ENCODE measurements at regions not wholly inside any gene's neighbourhood (a gene's known extent, or its start where the extent isn't known, plus 50 kb on each side); places are given as distances from the start of the nearest gene placed in this dataset.
A peak's percentile ranks its signal among the peaks of the same experiment; 100 is the strongest.
"Not testable (repeated sequence)": the region's sequence is repeated elsewhere in the genome, so short reads cannot be mapped to it uniquely, and the experiment has no call there.

DNA sequence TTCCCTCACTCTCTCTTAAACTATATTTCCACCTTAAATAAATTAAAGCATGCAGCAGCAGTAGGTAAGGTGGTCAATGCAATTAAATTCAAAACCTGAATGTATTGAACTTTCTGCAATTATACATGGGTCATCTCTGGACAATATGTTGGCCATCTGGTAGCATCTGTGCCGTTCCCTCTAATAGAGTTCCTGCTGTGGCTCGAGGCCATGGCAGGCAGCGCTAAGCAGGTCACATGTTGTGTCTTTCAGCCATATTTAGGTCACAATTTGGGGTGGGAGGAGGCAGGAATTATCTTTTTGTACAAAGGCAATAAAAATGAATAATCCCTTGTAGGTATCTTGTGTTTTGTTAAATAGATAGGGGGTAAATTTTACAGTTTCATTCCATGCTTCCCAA lies 676.2 kb downstream of the ZEB2 start:
- TF ChIP-seq, protein P1, sequence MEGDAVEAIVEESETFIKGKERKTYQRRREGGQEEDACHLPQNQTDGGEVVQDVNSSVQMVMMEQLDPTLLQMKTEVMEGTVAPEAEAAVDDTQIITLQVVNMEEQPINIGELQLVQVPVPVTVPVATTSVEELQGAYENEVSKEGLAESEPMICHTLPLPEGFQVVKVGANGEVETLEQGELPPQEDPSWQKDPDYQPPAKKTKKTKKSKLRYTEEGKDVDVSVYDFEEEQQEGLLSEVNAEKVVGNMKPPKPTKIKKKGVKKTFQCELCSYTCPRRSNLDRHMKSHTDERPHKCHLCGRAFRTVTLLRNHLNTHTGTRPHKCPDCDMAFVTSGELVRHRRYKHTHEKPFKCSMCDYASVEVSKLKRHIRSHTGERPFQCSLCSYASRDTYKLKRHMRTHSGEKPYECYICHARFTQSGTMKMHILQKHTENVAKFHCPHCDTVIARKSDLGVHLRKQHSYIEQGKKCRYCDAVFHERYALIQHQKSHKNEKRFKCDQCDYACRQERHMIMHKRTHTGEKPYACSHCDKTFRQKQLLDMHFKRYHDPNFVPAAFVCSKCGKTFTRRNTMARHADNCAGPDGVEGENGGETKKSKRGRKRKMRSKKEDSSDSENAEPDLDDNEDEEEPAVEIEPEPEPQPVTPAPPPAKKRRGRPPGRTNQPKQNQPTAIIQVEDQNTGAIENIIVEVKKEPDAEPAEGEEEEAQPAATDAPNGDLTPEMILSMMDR (conservative IDR thresholded peaks at IDR 0.05), result no peak
- no peak overlapping the region for H3K4me3 Mint-ChIP-seq

DNA sequence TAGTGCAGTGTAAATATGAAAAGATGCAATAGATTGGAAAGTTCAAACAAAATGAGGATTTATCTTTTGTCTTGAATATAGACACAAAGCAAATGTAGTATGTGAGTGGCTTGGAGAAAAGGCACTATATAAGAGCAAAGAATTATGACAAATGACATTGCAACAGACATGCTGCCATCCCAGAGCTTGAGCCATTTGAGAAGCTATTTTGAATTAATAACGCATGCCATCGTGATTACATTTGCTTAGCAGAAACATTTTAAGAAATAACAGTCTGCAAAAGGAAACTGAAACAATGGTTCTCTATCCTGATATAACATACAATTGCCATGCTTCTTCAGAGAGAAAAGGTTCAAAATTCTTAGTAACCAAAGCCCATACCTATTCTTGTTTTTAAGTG lies 677.1 kb downstream of the ZEB2 start:
- H3K4me1 Mint-ChIP-seq, result peaks cover 4% of the 10 kb centered on the region
- TF ChIP-seq, protein P1 (conservative IDR thresholded peaks at IDR 0.05), result no peak

More for the DNA sequence above, 676.2 kb downstream of the ZEB2 start:
- H3K27ac Mint-ChIP-seq (ENCODE audit: unreplicated experiment), result no peak overlapping the region
- H3K36me3 Mint-ChIP-seq (ENCODE audit: low read depth), result no peaks in the 10 kb centered on the region
- H3K27me3 Mint-ChIP-seq (ENCODE audit: low read depth), result no peaks in the 10 kb centered on the region
- H3K4me1 Mint-ChIP-seq, result peaks cover 4% of the 10 kb centered on the region
- DNase-seq (ENCODE audit: low read depth, low spot score), result no peak
- peaks cover 3% of the 10 kb centered on the region for H3K9me3 Mint-ChIP-seq

DNA sequence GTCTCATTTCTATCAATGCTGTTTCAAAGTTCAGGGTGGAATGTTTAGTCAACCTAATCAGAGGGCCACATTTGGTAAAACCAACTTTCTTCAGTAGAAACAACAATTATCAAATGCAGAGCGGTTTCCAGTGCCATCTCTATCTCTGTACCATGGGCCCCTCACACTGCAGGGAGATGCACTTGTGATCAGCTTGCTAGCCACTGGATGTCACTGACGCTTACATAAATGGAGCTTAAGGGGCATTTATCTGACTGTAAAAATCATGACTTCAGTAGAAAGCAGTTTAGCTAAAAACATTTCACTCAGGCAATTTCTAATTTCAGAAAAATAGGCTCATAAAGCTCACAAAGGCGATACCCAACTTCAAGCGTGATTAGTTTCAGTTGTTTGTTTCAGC lies 678.0 kb downstream of the ZEB2 start:
- Mint-ChIP-seq H3K4me1 (peaks cover 4% of the 10 kb centered on the region), H3K27ac (ENCODE audit: unreplicated experiment) (no peak overlapping the region), H3K36me3 (ENCODE audit: low read depth) (no peaks in the 10 kb centered on the region), H3K27me3 (ENCODE audit: low read depth) (no peaks in the 10 kb centered on the region), H3K9me3 (peaks cover 3% of the 10 kb centered on the region), H3K4me3 (no peak overlapping the region)
- no peak for DNase-seq (ENCODE audit: low read depth, low spot score)
- TF ChIP-seq, protein P1 (conservative IDR thresholded peaks at IDR 0.05), result peak; percentile 15

More for the DNA sequence above, 677.1 kb downstream of the ZEB2 start:
- Mint-ChIP-seq H3K36me3 (ENCODE audit: low read depth) (no peaks in the 10 kb centered on the region), H3K27me3 (ENCODE audit: low read depth) (no peaks in the 10 kb centered on the region), H3K27ac (ENCODE audit: unreplicated experiment) (no peak overlapping the region), H3K4me3 (no peak overlapping the region), H3K9me3 (peaks cover 3% of the 10 kb centered on the region)
- DNase-seq (ENCODE audit: low read depth, low spot score), result no peak

DNA sequence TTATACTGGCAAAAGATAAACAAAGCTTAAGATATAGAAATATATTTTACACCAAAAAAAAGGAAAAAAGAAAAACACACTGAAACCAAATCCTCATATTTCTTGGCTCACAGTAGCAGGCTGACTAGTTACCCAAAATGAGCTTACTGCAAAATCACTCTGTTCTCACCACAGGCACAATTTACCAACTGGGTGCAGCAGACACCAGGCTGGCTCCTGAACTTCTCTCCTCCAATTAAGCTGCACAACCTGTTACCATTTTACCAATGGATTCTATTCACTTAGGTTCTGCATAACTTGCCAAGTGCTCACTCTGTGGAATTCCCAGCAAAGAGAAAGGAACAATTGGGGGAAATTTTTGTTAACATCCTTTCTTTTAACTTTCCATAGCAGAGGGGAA lies 679.3 kb downstream of the ZEB2 start:
- Mint-ChIP-seq H3K9me3 (peaks cover 9% of the 10 kb centered on the region), H3K4me1 (peaks cover 4% of the 10 kb centered on the region), H3K27me3 (ENCODE audit: low read depth) (no peaks in the 10 kb centered on the region), H3K27ac (ENCODE audit: unreplicated experiment) (no peak overlapping the region), H3K36me3 (ENCODE audit: low read depth) (peaks cover 5% of the 10 kb centered on the region), H3K4me3 (no peak overlapping the region)
- TF ChIP-seq, protein P1 (conservative IDR thresholded peaks at IDR 0.05), result no peak
- no peak for DNase-seq (ENCODE audit: low read depth, low spot score)

DNA sequence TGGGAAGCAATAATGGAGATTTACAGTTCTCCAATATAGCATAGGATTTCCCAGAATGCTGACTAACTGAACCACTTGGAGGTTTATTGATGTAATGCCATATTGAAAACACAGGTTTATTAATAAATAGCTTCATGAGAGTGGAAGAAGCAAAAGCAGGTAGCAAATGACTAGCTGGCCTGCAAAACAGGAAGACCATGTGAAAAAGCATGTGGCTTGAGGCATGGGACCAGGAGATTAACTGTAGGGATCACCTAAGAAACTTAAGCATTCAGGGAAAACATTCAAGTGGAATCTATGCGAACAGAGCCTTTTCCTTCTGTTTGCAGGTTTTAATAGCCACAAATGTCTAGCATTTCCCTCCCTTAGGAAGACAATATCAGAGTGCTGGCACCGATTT lies 679.7 kb downstream of the ZEB2 start:
- no peaks in the 10 kb centered on the region for H3K27me3 Mint-ChIP-seq (ENCODE audit: low read depth)
- DNase-seq (ENCODE audit: low read depth, low spot score), result no peak
- peaks cover 11% of the 10 kb centered on the region for H3K9me3 Mint-ChIP-seq
- no peak overlapping the region for H3K4me3 Mint-ChIP-seq
- H3K4me1 Mint-ChIP-seq, result peaks cover 4% of the 10 kb centered on the region
- no peak overlapping the region for H3K27ac Mint-ChIP-seq (ENCODE audit: unreplicated experiment)
- H3K36me3 Mint-ChIP-seq (ENCODE audit: low read depth), result peaks cover 5% of the 10 kb centered on the region
- TF ChIP-seq, protein P1 (conservative IDR thresholded peaks at IDR 0.05), result no peak

DNA sequence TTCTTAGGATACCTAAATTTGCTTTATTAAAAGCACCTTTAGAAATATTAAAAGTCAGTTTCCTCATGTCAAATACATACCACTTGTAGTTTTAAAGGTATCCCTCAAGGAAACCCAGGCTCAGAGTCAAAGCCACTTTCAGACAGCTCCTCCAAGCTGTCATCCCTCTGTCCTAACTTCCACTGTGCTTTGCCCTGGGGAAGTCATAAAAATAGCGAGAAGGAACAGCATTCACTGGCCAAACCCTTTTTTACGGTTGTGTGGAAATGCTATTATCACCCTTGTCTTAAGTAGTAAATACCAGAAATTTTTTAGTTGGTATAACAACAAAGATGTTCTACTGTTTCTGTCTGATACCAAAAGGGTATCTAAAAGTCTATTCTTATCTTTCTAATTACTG lies 680.5 kb downstream of the ZEB2 start:
- H3K27ac Mint-ChIP-seq (ENCODE audit: unreplicated experiment), result no peak overlapping the region
- TF ChIP-seq, protein P1 (conservative IDR thresholded peaks at IDR 0.05), result no peak
- no peak for DNase-seq (ENCODE audit: low read depth, low spot score)

DNA sequence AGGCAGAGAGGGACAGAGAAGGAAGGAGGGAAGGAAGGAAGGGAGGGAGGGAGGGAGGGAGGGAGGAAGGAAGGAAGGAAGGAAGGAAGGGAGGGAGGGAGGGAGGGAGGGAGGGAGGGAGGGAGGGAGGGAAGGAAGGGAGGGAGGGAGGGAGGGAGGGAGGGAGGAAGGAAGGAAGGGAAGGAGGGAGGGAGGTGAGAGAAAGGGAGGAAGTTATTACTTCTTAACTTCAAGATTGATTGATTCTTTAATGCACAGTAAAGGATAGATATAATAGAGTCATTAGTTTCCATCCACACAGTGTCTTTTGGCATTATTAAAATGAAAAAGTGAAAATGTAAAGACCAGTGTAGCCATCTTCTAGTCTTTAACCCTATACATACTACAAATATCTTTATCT lies 682.9 kb downstream of the ZEB2 start:
- peaks cover 11% of the 10 kb centered on the region for H3K9me3 Mint-ChIP-seq
- H3K36me3 Mint-ChIP-seq (ENCODE audit: low read depth); DNase-seq (ENCODE audit: low read depth, low spot score); H3K27ac Mint-ChIP-seq (ENCODE audit: unreplicated experiment); H3K4me3 Mint-ChIP-seq; H3K27me3 Mint-ChIP-seq (ENCODE audit: low read depth): not testable (repeated sequence)
- peaks cover 19% of the 10 kb centered on the region for H3K4me1 Mint-ChIP-seq

More for the DNA sequence above, 680.5 kb downstream of the ZEB2 start:
- Mint-ChIP-seq H3K4me1 (peaks cover 4% of the 10 kb centered on the region), H3K9me3 (peaks cover 11% of the 10 kb centered on the region), H3K36me3 (ENCODE audit: low read depth) (peaks cover 5% of the 10 kb centered on the region), H3K27me3 (ENCODE audit: low read depth) (no peaks in the 10 kb centered on the region), H3K4me3 (no peak overlapping the region)

Data from neural crest cell (in vitro differentiated cells).